T-cell (primary cell): ENCODE measurements at regions not wholly inside any gene's neighbourhood (a gene's known extent, or its start where the extent isn't known, plus 50 kb on each side); places are given as distances from the start of the nearest gene placed in this dataset.

ENCODE experiments used
- ATAC-seq, 4 experiments: fragments of 200-7000 bp in 3 of 4; fragments of 150-1000 bp in 1 of 4; cut with Tn5 transposase; replicated peaks in 1 of 4; 1 replicate in 3 of 4; 2 replicates in 1 of 4; pipeline ENCODE4 v1.10.0; 2021; ENCODE audit warnings: moderate library complexity in 3 of 4, mild to moderate bottlenecking in 2 of 4, moderate number of reproducible peaks in 1 of 4
- CTCF ChIA-PET, 2 donors: fragments of 300-600 bp; sonication (Branson Sonifier 250); formaldehyde crosslinking; loops; one replicate each; lab custom pipeline; 2022; ENCODE audit warnings: antibody characterized with exemption in 2 of 2; lab: Charles Lee
- POLR2A ChIA-PET, 2 donors: fragments of 300-600 bp; sonication (Branson Sonifier 250); formaldehyde crosslinking; loops; one replicate each; lab custom pipeline; 2022; ENCODE audit warnings: antibody characterized with exemption in 2 of 2; lab: Charles Lee
- DNase-seq, 35 experiments: peaks; one replicate each; pipeline versions ENCODE4 v3.0.0 to v3.0.0-alpha.2; 2013 to 2023
- H3K27ac ChIP-seq: one replicate; pipeline ENCODE4 v1.5.1; 2013; ENCODE audit warnings: low read length
- H3K27me3 ChIP-seq, 2 experiments: replicated peaks in 1 of 2; 1 replicate in 1 of 2; 2 replicates in 1 of 2; pipeline versions ENCODE4 v1.6.1 to v1.7.0; 2013; ENCODE audit warnings: low read length in 1 of 2, mixed read lengths in 1 of 2; ENCODE audit not compliant: control insufficient read depth in 2 of 2, insufficient read depth in 2 of 2; ENCODE audit errors: extremely low read depth in 1 of 2
- H3K36me3 ChIP-seq, 2 donors: 1 replicate in 1 of 2; 2 replicates in 1 of 2; pipeline versions ENCODE4 v1.6.1 to v1.7.0; 2013; ENCODE audit warnings: low read length in 1 of 2; ENCODE audit not compliant: control insufficient read depth in 2 of 2, insufficient read depth in 1 of 2; ENCODE audit errors: extremely low read depth in 1 of 2
- H3K4me1 ChIP-seq, 2 experiments: 1 replicate in 1 of 2; 2 replicates in 1 of 2; pipeline versions ENCODE4 v1.6.1 to v1.7.0; 2013; ENCODE audit warnings: low read length in 2 of 2, mixed read lengths in 1 of 2; ENCODE audit not compliant: insufficient read depth in 2 of 2, control insufficient read depth in 1 of 2; ENCODE audit errors: extremely low read depth in 1 of 2
- H3K4me3 ChIP-seq, 2 donors: 1 replicate in 1 of 2; 2 replicates in 1 of 2; pipeline versions ENCODE4 v1.5.1 to v1.7.0; 2013; ENCODE audit warnings: mild to moderate bottlenecking in 2 of 2, low read length in 1 of 2, moderate library complexity in 1 of 2; ENCODE audit not compliant: control insufficient read depth in 1 of 2; ENCODE audit errors: extremely low read depth in 1 of 2
- H3K9me3 ChIP-seq: 2 replicates; pipeline ENCODE4 v1.7.0; 2013
- H3K27ac Mint-ChIP-seq, 2 donors: one replicate each; pipeline ENCODE4 v1.8.0; 2020 to 2021; ENCODE audit warnings: mild to moderate bottlenecking in 2 of 2, mixed read lengths in 2 of 2
- H3K27me3 Mint-ChIP-seq, 2 donors: one replicate each; pipeline ENCODE4 v1.8.0; 2021 to 2022; ENCODE audit warnings: mixed read lengths in 2 of 2
- H3K36me3 Mint-ChIP-seq: one replicate; pipeline ENCODE4 v1.8.0; 2021; ENCODE audit warnings: mixed read lengths
- H3K4me1 Mint-ChIP-seq, 3 donors: one replicate each; pipeline ENCODE4 v1.8.0; 2020 to 2022; ENCODE audit warnings: mixed read lengths in 3 of 3, mild to moderate bottlenecking in 1 of 3
- H3K4me3 Mint-ChIP-seq, 3 donors: one replicate each; pipeline ENCODE4 v1.8.0; 2020 to 2022; ENCODE audit warnings: mild to moderate bottlenecking in 3 of 3, mixed read lengths in 3 of 3, moderate library complexity in 3 of 3
- H3K9me3 Mint-ChIP-seq, 3 donors: one replicate each; pipeline ENCODE4 v1.8.0; 2020 to 2022; ENCODE audit warnings: mixed read lengths in 3 of 3
- WGBS: methylation state at CpG from one replicate; pipeline ENCODE4 v1.1.5; 2013; ENCODE audit warnings: missing lambda C conversion rate; ENCODE audit not compliant: insufficient coverage; 5-methylcytosine and 5-hydroxymethylcytosine counted together

DNA sequence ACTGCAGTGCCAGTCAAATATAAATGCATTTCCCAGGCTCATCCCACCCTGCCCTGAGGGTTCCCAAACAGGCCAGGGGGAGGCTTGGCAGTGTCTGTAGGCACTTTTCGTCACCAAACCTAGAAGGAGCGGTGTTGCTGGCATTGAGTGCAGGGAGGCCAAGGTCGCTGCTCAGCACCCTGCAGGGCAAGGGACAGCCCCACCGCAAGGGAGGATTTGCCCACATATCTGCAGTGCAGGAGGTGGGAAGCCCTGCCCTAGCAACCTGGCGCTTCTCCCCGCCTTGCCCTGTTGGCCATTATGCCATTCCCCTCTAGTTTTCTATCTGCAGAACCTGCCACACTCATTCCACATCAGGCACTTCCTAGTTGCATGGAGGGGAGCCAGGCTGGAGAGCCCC lies 327.8 kb upstream of the ADCY2 start:
- CTCF ChIA-PET = no interaction called here
- H3K27me3 Mint-ChIP-seq = peaks cover 3 to 4% of the 10 kb centered on the region in 2 donors
- ATAC-seq = no peak
- POLR2A ChIA-PET = no interaction called here
- H3K27ac Mint-ChIP-seq = no peak overlapping the region
- H3K9me3 ChIP-seq = no peaks in the 10 kb centered on the region
- no peaks in the 10 kb centered on the region for H3K4me1 Mint-ChIP-seq
- no peaks in the 10 kb centered on the region for H3K4me1 ChIP-seq
- no peaks in the 10 kb centered on the region for H3K9me3 Mint-ChIP-seq
- WGBS = 86% methylated on average over 5 of the region's 6 CpGs
- no peak overlapping the region for H3K4me3 ChIP-seq
- H3K27ac ChIP-seq = no peak overlapping the region
- H3K36me3 Mint-ChIP-seq = no peaks in the 10 kb centered on the region
- H3K4me3 Mint-ChIP-seq = no peak overlapping the region
- H3K36me3 ChIP-seq = no peaks in the 10 kb centered on the region
- DNase-seq = no peak
- H3K27me3 ChIP-seq = peaks cover 0 to 3% of the 10 kb centered on the region in 2 experiments

DNA sequence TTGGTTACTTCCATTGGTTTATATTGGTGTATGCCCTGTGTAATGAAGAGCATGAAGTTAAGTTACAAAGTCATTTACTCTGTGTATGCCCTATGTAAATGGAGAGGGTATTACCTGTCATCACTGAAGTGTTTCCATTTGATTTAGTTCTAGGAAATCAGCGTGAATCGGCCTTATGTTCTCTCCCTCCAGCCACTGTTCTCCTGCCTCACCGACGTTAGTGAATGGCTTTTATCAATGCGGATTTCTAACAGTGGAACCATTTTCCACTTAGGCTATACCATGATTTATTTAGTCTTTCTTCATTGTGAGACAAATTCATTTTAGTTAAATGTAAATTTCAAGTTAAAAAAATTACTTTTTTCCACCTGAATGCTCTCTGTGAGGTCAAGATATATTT lies 327.0 kb upstream of the ADCY2 start:
- H3K27ac ChIP-seq = no peak overlapping the region
- ChIA-PET POLR2A (no interaction called here), CTCF (no interaction called here)
- ATAC-seq (no peak), DNase-seq (no peak)
- no peak overlapping the region for H3K4me3 Mint-ChIP-seq
- no CpG with 5 or more reads among the region's 5 CpGs for WGBS
- no peaks in the 10 kb centered on the region for H3K4me1 ChIP-seq
- peaks cover 3 to 4% of the 10 kb centered on the region in 2 donors for H3K27me3 Mint-ChIP-seq
- no peak overlapping the region for H3K4me3 ChIP-seq
- H3K9me3 ChIP-seq = no peaks in the 10 kb centered on the region
- H3K27me3 ChIP-seq = peaks cover 0 to 3% of the 10 kb centered on the region in 2 experiments
- H3K36me3 ChIP-seq = no peaks in the 10 kb centered on the region
- no peak overlapping the region for H3K27ac Mint-ChIP-seq
- no peaks in the 10 kb centered on the region for H3K9me3 Mint-ChIP-seq
- H3K36me3 Mint-ChIP-seq = no peaks in the 10 kb centered on the region
- no peaks in the 10 kb centered on the region for H3K4me1 Mint-ChIP-seq

DNA sequence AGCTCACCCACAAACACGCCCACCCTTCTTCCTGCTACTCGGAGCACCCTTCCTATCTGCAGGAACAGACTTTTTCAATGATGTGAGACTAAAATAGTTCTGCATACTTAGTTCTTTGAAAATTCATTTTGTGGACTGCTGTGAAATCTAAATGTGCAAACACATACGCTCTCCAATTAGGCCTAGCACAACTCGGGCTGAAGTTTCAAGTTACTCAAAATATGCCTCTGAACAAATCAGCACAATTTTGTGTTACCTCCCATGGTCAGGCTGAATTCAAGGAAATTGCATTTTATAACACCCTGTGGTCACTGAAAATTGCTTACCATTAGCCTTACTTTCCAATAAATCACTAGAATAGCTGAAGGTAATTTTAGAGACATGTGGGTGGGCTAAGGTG lies 323.8 kb upstream of the ADCY2 start:
- Histone ChIP-seq H3K9me3 (no peaks in the 10 kb centered on the region), H3K27ac (no peak overlapping the region), H3K4me1 (no peaks in the 10 kb centered on the region), H3K27me3 (peaks cover 0 to 3% of the 10 kb centered on the region in 2 experiments), H3K36me3 (no peaks in the 10 kb centered on the region), H3K4me3 (no peak overlapping the region)
- Mint-ChIP-seq H3K27me3 (peaks cover 3 to 4% of the 10 kb centered on the region in 2 donors), H3K27ac (no peak overlapping the region), H3K36me3 (no peaks in the 10 kb centered on the region), H3K4me3 (no peak overlapping the region), H3K9me3 (no peaks in the 10 kb centered on the region), H3K4me1 (no peaks in the 10 kb centered on the region)
- ChIA-PET CTCF (no interaction called here), POLR2A (no interaction called here)
- WGBS = 38% methylated on average over 2 of the region's 4 CpGs
- no peak for DNase-seq
- ATAC-seq = no peak

DNA sequence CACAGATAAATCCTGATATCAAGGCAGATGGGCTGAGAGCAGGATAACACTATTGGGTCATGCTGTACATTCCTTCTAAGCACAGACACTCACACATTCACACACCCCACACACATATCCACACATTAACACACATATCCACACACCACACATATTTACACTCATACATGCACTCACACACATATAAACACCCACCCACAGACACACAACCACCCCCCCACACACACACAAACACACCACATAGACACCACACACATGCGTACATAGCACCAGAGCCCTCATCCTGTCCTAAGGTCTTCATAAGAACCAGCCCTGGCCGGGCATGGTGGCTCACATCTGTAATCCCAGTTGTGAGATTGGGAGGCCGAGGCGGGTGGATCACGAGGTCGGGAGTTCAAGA lies 322.3 kb upstream of the ADCY2 start:
- H3K4me1 ChIP-seq = no peaks in the 10 kb centered on the region

DNA sequence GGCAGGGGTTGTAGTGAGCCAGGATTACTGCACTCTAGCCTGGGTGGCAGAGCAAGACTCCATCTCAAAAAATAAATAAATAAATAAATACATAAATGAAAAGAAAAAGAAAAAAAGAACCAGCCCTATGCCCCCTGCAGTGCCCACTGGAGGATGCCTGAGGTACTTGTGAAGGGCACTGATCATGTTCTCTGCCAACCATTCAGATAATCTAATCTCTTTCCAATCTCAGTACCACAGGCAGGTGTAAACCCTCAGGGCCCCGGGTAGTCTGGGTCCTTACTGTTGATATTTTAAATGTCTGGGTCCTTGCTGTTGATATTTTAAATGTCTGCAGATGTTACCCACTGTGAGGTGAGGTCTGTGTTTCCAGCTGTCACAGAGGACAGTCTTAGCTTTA lies 321.8 kb upstream of the ADCY2 start:
- no peak overlapping the region for H3K27ac ChIP-seq
- no peaks in the 10 kb centered on the region for H3K9me3 ChIP-seq
- H3K27me3 ChIP-seq = peaks cover 0 to 3% of the 10 kb centered on the region in 2 experiments
- no peak for DNase-seq
- Mint-ChIP-seq H3K36me3 (no peaks in the 10 kb centered on the region), H3K27ac (no peak overlapping the region), H3K4me1 (no peaks in the 10 kb centered on the region), H3K4me3 (no peak overlapping the region), H3K27me3 (peaks cover 3 to 4% of the 10 kb centered on the region in 2 donors), H3K9me3 (no peaks in the 10 kb centered on the region)
- no peak for ATAC-seq
- no peaks in the 10 kb centered on the region for H3K36me3 ChIP-seq
- WGBS = no CpG with 5 or more reads among the region's 1 CpG
- CTCF ChIA-PET = no interaction called here
- H3K4me1 ChIP-seq = no peaks in the 10 kb centered on the region
- POLR2A ChIA-PET = no interaction called here
- no peak overlapping the region for H3K4me3 ChIP-seq

More for the DNA sequence above, 322.3 kb upstream of the ADCY2 start:
- H3K27ac ChIP-seq = no peak overlapping the region
- H3K4me3 ChIP-seq = no peak overlapping the region
- H3K27me3 ChIP-seq = peaks cover 0 to 3% of the 10 kb centered on the region in 2 experiments
- Mint-ChIP-seq H3K4me3 (no peak overlapping the region), H3K27me3 (peaks cover 3 to 4% of the 10 kb centered on the region in 2 donors), H3K9me3 (no peaks in the 10 kb centered on the region), H3K27ac (no peak overlapping the region), H3K36me3 (no peaks in the 10 kb centered on the region), H3K4me1 (no peaks in the 10 kb centered on the region)
- no peaks in the 10 kb centered on the region for H3K36me3 ChIP-seq
- DNase-seq (no peak), ATAC-seq (no peak)
- no peaks in the 10 kb centered on the region for H3K9me3 ChIP-seq
- CTCF ChIA-PET = no interaction called here
- POLR2A ChIA-PET = no interaction called here
- WGBS = 90% methylated on average over 2 of the region's 6 CpGs

DNA sequence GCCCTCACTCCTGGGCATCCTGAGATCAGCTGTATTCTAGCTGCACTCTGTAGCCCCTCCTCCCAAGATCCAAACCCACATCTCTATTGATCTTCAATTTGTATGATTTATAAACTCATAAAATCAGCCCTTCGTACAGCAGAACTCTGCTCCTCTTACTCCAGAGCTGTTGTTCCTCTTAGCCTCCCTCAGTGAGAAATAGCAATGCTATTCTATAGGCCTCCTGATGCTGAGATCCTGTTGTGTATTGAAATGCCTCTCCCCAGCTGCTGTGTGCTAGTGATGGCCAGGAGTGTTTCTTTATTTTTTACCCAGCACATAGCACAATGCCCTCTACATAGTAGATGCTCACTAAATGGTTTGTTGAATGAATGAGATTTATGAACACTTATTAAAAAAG lies 320.5 kb upstream of the ADCY2 start:
- CTCF ChIA-PET = no interaction called here
- ATAC-seq = no peak
- H3K9me3 Mint-ChIP-seq = no peaks in the 10 kb centered on the region

DNA sequence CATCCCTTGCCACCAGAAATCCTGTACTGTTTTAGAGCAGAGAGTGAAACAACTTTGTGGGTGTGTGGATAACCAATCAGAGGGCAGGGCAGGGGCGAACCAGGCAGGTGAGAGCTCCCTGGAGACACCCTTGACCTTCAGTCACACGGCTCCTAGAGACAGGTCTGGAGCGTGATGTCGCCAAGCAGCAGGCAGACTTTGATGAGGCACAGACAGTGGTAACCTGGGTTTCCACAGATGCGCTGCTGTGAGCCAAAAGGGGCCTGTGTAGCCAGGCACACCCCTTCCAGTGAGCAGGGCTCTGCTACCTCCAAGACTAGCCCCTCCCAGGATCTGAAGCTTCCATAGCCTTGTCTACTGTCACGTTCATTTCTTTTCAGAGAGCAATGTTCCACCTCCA lies 317.8 kb upstream of the ADCY2 start:
- H3K4me3 ChIP-seq = no peak overlapping the region
- Mint-ChIP-seq H3K27ac (no peak overlapping the region), H3K4me1 (no peaks in the 10 kb centered on the region), H3K9me3 (peaks cover 0 to 1% (median 0%) of the 10 kb centered on the region in 3 donors), H3K4me3 (no peak overlapping the region), H3K27me3 (peaks cover 0 to 5% of the 10 kb centered on the region in 2 donors), H3K36me3 (no peaks in the 10 kb centered on the region)
- no peaks in the 10 kb centered on the region for H3K4me1 ChIP-seq
- 64% methylated on average over 5 of the region's 6 CpGs for WGBS
- no peak for DNase-seq
- ChIA-PET CTCF (no interaction called here), POLR2A (no interaction called here)
- no peak for ATAC-seq
- no peak overlapping the region for H3K27ac ChIP-seq
- H3K27me3 ChIP-seq = peaks cover 0 to 3% of the 10 kb centered on the region in 2 experiments
- no peaks in the 10 kb centered on the region for H3K9me3 ChIP-seq
- no peaks in the 10 kb centered on the region for H3K36me3 ChIP-seq

More for the DNA sequence above, 320.5 kb upstream of the ADCY2 start:
- H3K36me3 ChIP-seq = no peaks in the 10 kb centered on the region
- H3K27me3 ChIP-seq = peaks cover 0 to 3% of the 10 kb centered on the region in 2 experiments
- no peak overlapping the region for H3K4me3 Mint-ChIP-seq
- POLR2A ChIA-PET = no interaction called here
- peaks cover 3 to 4% of the 10 kb centered on the region in 2 donors for H3K27me3 Mint-ChIP-seq
- H3K36me3 Mint-ChIP-seq = no peaks in the 10 kb centered on the region
- H3K27ac Mint-ChIP-seq = no peak overlapping the region
- no peak overlapping the region for H3K27ac ChIP-seq
- no peak overlapping the region for H3K4me3 ChIP-seq
- WGBS = no CpG with 5 or more reads among the region's 1 CpG
- DNase-seq = no peak
- H3K9me3 ChIP-seq = no peaks in the 10 kb centered on the region
- H3K4me1 Mint-ChIP-seq = no peaks in the 10 kb centered on the region
- H3K4me1 ChIP-seq = no peaks in the 10 kb centered on the region
